K562 (cell line): ENCODE measurements at regions not wholly inside any gene's neighbourhood (a gene's known extent, or its start where the extent isn't known, plus 50 kb on each side); places are given as distances from the start of the nearest gene placed in this dataset.

ENCODE experiments used
- ATAC-seq: fragments of 200-7000 bp; cut with Tn5 transposase; 3 replicates; pipeline ENCODE4 v1.9.1; 2020; ENCODE audit warnings: moderate library complexity
- BruUV-seq: library from RNA; stranded (reverse); fragments of 400-500 nt; replicated peaks from 2 replicates; lab custom pipeline; 2021; lab: Mats Ljungman, UMichigan
- CTCF ChIA-PET: fragments of 300-600 bp; formaldehyde crosslinking; extraction: SDS; loops from one replicate; lab custom pipeline; 2021; ENCODE audit warnings: low intra/inter-chr PET ratio; lab: Yijun Ruan, JAX
- POLR2A ChIA-PET: fragments of 300-600, 350-650 bp; sonication (Branson Sonifier 250); formaldehyde crosslinking; extraction: SDS; loops from one replicate; lab custom pipeline; 2021; ENCODE audit warnings: antibody characterized with exemption, inconsistent platforms; lab: Yijun Ruan, JAX
- DNase-seq, 4 experiments: peaks; one replicate each; pipeline versions ENCODE4 v3.0.0 to v3.0.0-alpha.2; 2011 to 2018; ENCODE audit warnings: low spot score in 3 of 4, mixed read lengths in 3 of 4; ENCODE audit errors: extremely low read depth in 1 of 4
- FAIRE-seq: peaks from 2 replicates; lab custom pipeline; 2011; peaks lifted over from hg19 to GRCh38; lab: Jason Lieb, UNC
- H2AFZ ChIP-seq: 2 replicates; pipeline ENCODE4 v1.6.0; 2011; ENCODE audit warnings: low read depth, low read length, control low read depth, inconsistent platforms
- H3K27ac ChIP-seq: fragments of 200-600 bp; 3 replicates; pipeline ENCODE4 v1.8.0; 2011; ENCODE audit warnings: low read depth, mild to moderate bottlenecking, control low read depth, inconsistent platforms, low read length, moderate library complexity, mixed read lengths; ENCODE audit errors: extremely low read depth
- H3K27me3 ChIP-seq, 2 experiments: fragments of 300-600 bp in 1 of 2; 2 replicates in 1 of 2; 3 replicates in 1 of 2; pipeline versions ENCODE4 v1.6.0 to v1.8.0; 2011; ENCODE audit warnings: inconsistent platforms in 2 of 2, low read length in 2 of 2, mild to moderate bottlenecking in 1 of 2, mixed read lengths in 1 of 2, moderate library complexity in 1 of 2; ENCODE audit not compliant: control insufficient read depth in 2 of 2, insufficient read depth in 2 of 2
- H3K36me3 ChIP-seq: fragments of 300-600 bp; 3 replicates; pipeline ENCODE4 v1.8.0; 2011; ENCODE audit warnings: mild to moderate bottlenecking, low read length, inconsistent platforms; ENCODE audit not compliant: control insufficient read depth, insufficient read depth
- H3K4me1 ChIP-seq, 2 experiments: fragments of 200-600 bp in 1 of 2; replicated peaks in 1 of 2; 2 replicates in 1 of 2; 3 replicates in 1 of 2; pipeline versions ENCODE4 v1.5.1 to v1.8.0; 2011; ENCODE audit warnings: inconsistent platforms in 2 of 2, low read length in 2 of 2, mild to moderate bottlenecking in 1 of 2, mixed read lengths in 1 of 2, moderate library complexity in 1 of 2; ENCODE audit not compliant: control insufficient read depth in 2 of 2, insufficient read depth in 2 of 2
- H3K4me2 ChIP-seq: 2 replicates; pipeline ENCODE4 v1.6.1; 2011; ENCODE audit warnings: low read length, control low read depth, inconsistent platforms, mixed read lengths; ENCODE audit not compliant: insufficient read depth
- H3K4me3 ChIP-seq: fragments of 200-600 bp; sonication (generic), shearing (Covaris generic); 2 replicates; pipeline ENCODE4 v1.5.1; 2016; ENCODE audit warnings: control low read depth, inconsistent platforms
- H3K79me2 ChIP-seq: fragments of 200-600 bp; 3 replicates; pipeline ENCODE4 v1.8.0; 2011; ENCODE audit warnings: low read length, inconsistent platforms; ENCODE audit not compliant: control insufficient read depth, insufficient read depth
- H3K9ac ChIP-seq, 2 experiments: 2 replicates each; pipeline versions ENCODE4 v1.6.0 to v1.6.1; 2011; ENCODE audit warnings: low read depth in 2 of 2, low read length in 2 of 2, control low read depth in 1 of 2, inconsistent platforms in 1 of 2, mild to moderate bottlenecking in 1 of 2, mixed read lengths in 1 of 2; ENCODE audit not compliant: insufficient read depth in 1 of 2
- H3K9me1 ChIP-seq: one replicate; pipeline ENCODE4 v1.6.0; 2011; ENCODE audit warnings: inconsistent platforms, mild to moderate bottlenecking, low read length, moderate library complexity; ENCODE audit not compliant: control insufficient read depth, insufficient read depth
- H3K9me3 ChIP-seq: replicated peaks from 2 replicates; pipeline ENCODE4 v1.5.1; 2011; ENCODE audit warnings: low read depth, low read length, inconsistent platforms; ENCODE audit not compliant: control insufficient read depth, insufficient read depth
- H4K20me1 ChIP-seq: replicated peaks from 2 replicates; pipeline ENCODE4 v1.6.1; 2011; ENCODE audit warnings: low read length, inconsistent platforms, mixed read lengths; ENCODE audit not compliant: control insufficient read depth, insufficient read depth
- CBX1 ChIP-seq: sonication (generic); IDR thresholded peaks from 2 replicates; pipeline ENCODE4 v1.6.1; 2016; ENCODE audit warnings: antibody characterized with exemption, low read depth, mild to moderate bottlenecking
- MAFF ChIP-seq: IDR thresholded peaks from 2 replicates; pipeline ENCODE4 v1.6.1; 2012; ENCODE audit warnings: low read length, improper control_type of control experiment
- MAFK ChIP-seq: IDR thresholded peaks from 2 replicates; pipeline ENCODE4 v1.6.1; 2011; ENCODE audit warnings: low read length, improper control_type of control experiment
- TAF15 ChIP-seq: fragments of 200-400 bp; formaldehyde crosslinking; IDR thresholded peaks from 2 replicates; pipeline ENCODE4 v1.6.1; 2017; ENCODE audit warnings: mild to moderate bottlenecking, low read depth, low read length, moderate library complexity
- ZNF277 ChIP-seq: fragments of 250-450 bp; sonication (Bioruptor Pico); IDR thresholded peaks from 2 replicates; pipeline ENCODE4 v1.8.0; 2022; ENCODE audit warnings: inconsistent platforms, mild to moderate bottlenecking, moderate library complexity, borderline replicate concordance
- ZNF316 ChIP-seq: fragments of 450-650 bp; IDR thresholded peaks from 2 replicates; pipeline ENCODE4 v1.6.1; 2016
- ZNF639 ChIP-seq, 2 experiments: fragments of 200-800 bp in 1 of 2; sonication (Bioruptor generic) in 1 of 2; sonication (generic) in 1 of 2; formaldehyde crosslinking in 1 of 2; IDR thresholded peaks in 1 of 2; conservative IDR thresholded peaks in 1 of 2; 2 replicates each; pipeline versions ENCODE4 v1.5.0 to v1.6.1; 2016 to 2020; ENCODE audit warnings: missing compliant biosample characterization in 1 of 2, missing genetic modification characterization in 1 of 2, missing genetic modification reagents in 1 of 2
- WGBS: fragments of 100-300 bp; shearing (Covaris generic); methylation state at CpG from one replicate; pipeline ENCODE4 v1.1.6; 2016; ENCODE audit warnings: low coverage, mixed read lengths; ENCODE audit not compliant: insufficient coverage; ENCODE audit errors: missing lambda C conversion rate; 5-methylcytosine and 5-hydroxymethylcytosine counted together
- in situ Hi-C: fragments of 300-500 bp; cut with MboI; formaldehyde crosslinking; loops from 4 replicates; pipeline ENCODE4 v1.15.0; 2018; ENCODE audit warnings: inconsistent platforms, mixed read lengths
- intact Hi-C: fragments of 100-400 bp; cut with micrococcal nuclease; formaldehyde crosslinking; loops from 2 replicates; pipeline ENCODE4 v1.14.2; 2022

GRCh38 chr4:180636696-180637404, 1606.4 kb upstream of the TENM3 start (continued):
- TF ChIP-seq ZNF277 (CRISPR knock-in tag): no peak
- no peak for TF ChIP-seq TAF15

GRCh38 chr4:180637616-180638015, 1605.6 kb upstream of the TENM3 start:
- H4K20me1 ChIP-seq: no peaks in the 10 kb centered on the region
- FAIRE-seq: no peak
- ChIA-PET POLR2A (no interaction called here), CTCF (no interaction called here)
- DNase-seq: no peak
- H3K36me3 ChIP-seq: no peaks in the 10 kb centered on the region
- intact Hi-C loops: no loop called here
- H3K27ac ChIP-seq: no peak overlapping the region
- no peaks in the 10 kb centered on the region for H3K9me3 ChIP-seq
- no peak overlapping the region for H3K4me2 ChIP-seq
- ATAC-seq: no peak
- no peaks in the 10 kb centered on the region for H3K79me2 ChIP-seq
- no peak overlapping the region for H3K9ac ChIP-seq
- no peak overlapping the region for H3K4me3 ChIP-seq
- no peak overlapping the region for H2AFZ ChIP-seq
- in situ Hi-C loops: no loop called here
- no peaks in the 10 kb centered on the region for H3K9me1 ChIP-seq
- TF ChIP-seq ZNF316 (peak; percentile 41; the same call in 1 of the 2 replicates), MAFF (peak; percentile 5; the same call in 1 of the 2 replicates), CBX1 (no peak), ZNF639 (CRISPR knock-in tag; conservative IDR thresholded peaks at IDR 0.05 in 1 of 2, IDR thresholded peaks at IDR 0.05 in 1 of 2) (no peak), MAFK (peak; percentile 50)
- TF ChIP-seq, all 486 proteins: peak for 3
- H3K4me1 ChIP-seq: no peaks in the 10 kb centered on the region
- WGBS: 1% methylated on average over 5 of the region's 5 CpGs
- no TSS peak for BruUV-seq
- H3K27me3 ChIP-seq: no peaks in the 10 kb centered on the region
